Activated naive CD4-positive, alpha-beta T cell treated with anti-CD3 and anti-CD28 coated beads, Interleukin-2, amount 50 U/mL, for 24 hours (primary cell): ENCODE measurements at regions not wholly inside any gene's neighbourhood (a gene's known extent, or its start where the extent isn't known, plus 50 kb on each side); places are given as distances from the start of the nearest gene placed in this dataset.
"Not testable (repeated sequence)": the region's sequence is repeated elsewhere in the genome, so short reads cannot be mapped to it uniquely, and the experiment has no call there.

Experiments
- H3K27ac Mint-ChIP-seq: one replicate; pipeline ENCODE4 v1.8.0; 2021; ENCODE audit warnings: mild to moderate bottlenecking, mixed read lengths
- H3K27me3 Mint-ChIP-seq: one replicate; pipeline ENCODE4 v1.8.0; 2021; ENCODE audit warnings: mixed read lengths
- H3K36me3 Mint-ChIP-seq: one replicate; pipeline ENCODE4 v1.8.0; 2021; ENCODE audit warnings: mixed read lengths
- H3K4me1 Mint-ChIP-seq: one replicate; pipeline ENCODE4 v1.8.0; 2021; ENCODE audit warnings: mixed read lengths
- H3K4me3 Mint-ChIP-seq: one replicate; pipeline ENCODE4 v1.8.0; 2021; ENCODE audit warnings: mild to moderate bottlenecking, mixed read lengths
- H3K9me3 Mint-ChIP-seq: one replicate; pipeline ENCODE4 v1.8.0; 2021; ENCODE audit warnings: mixed read lengths

DNA sequence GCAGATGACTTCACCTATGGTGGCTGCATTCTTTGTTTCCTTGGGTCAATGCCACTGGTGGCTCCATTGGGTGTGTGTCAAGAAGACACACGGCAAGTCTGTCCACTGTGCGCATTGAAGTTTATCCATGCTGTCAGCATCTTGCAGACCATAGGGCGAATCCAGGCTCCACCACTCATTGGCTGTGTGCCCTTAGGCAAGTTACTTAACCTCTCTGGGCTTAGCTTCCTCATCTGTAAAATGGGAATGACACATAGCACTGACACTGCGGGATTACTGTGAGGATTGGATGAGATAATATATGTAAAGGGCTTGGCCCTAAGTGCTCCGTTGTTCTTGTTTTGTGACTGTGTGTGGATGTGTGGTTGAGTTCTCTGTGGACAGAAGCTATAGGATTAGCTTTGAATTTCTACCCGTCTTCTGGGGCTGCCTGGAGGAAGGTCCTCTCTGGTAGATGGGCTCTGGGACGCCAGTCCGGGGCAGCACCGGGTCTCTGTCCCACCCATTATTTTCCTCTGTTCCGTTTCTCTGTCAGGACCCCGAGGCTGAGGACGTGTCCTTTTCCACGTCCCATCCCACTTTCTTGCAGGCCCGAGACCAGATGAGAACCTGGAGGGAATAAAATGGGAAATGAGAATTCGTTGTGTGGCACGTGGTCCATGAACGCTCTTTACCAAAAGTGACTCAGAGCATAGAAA lies 178.4 kb downstream of the IRF8 start:
- no peaks in the 10 kb centered on the region for H3K4me1 Mint-ChIP-seq
- H3K27me3 Mint-ChIP-seq, result peaks cover 4% of the 10 kb centered on the region
- H3K36me3 Mint-ChIP-seq, result no peaks in the 10 kb centered on the region
- H3K27ac Mint-ChIP-seq, result no peak overlapping the region
- no peak overlapping the region for H3K4me3 Mint-ChIP-seq
- no peaks in the 10 kb centered on the region for H3K9me3 Mint-ChIP-seq

DNA sequence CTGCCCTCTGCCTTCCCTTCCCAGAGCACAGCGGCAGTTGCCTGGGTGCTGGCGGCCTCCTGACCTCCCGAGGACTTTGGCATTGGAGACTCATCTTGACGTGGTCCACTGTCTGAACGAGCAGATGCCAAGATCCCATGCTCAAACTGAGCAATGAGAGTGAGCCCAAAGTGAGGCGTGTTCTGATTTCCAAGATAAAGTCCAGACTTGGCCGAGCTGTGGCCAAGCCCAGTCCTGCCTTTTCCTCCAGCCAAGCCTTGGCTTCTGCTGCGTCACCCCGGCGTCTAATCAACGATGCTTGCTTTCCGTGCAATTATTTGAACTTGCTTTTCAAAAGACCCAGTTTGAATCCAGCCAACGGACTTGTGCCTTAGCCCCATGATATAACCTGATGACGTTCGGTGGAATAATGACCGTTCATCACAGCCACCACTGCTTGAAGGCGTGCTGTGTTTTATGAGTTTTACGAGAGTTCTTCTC lies 179.2 kb downstream of the IRF8 start:
- Mint-ChIP-seq H3K36me3 (no peaks in the 10 kb centered on the region), H3K4me1 (no peaks in the 10 kb centered on the region), H3K27ac (no peak overlapping the region), H3K4me3 (no peak overlapping the region), H3K27me3 (peaks cover 1% of the 10 kb centered on the region), H3K9me3 (no peaks in the 10 kb centered on the region)

DNA sequence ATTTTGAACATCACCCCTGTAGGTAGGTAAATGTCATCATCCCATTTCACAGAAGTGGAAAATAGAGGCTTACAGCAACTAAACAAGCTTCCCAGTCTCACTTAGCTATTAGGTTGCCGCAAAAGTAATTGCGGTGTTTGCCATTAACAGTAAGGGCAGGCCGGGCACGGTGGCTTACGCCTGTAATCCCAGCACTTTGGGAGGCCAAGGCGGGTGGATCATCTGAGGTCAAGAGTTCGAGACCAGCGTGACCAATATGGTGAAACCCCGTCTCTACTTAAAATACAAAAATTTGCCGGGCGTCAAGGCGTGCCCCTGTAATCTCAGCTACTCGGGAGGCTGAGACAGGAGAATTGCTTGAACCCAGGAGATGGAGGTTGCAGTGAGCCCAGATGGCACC lies 179.7 kb downstream of the IRF8 start:
- H3K9me3 Mint-ChIP-seq, H3K4me1 Mint-ChIP-seq, H3K4me3 Mint-ChIP-seq, H3K27ac Mint-ChIP-seq, H3K36me3 Mint-ChIP-seq, H3K27me3 Mint-ChIP-seq: not testable (repeated sequence)

DNA sequence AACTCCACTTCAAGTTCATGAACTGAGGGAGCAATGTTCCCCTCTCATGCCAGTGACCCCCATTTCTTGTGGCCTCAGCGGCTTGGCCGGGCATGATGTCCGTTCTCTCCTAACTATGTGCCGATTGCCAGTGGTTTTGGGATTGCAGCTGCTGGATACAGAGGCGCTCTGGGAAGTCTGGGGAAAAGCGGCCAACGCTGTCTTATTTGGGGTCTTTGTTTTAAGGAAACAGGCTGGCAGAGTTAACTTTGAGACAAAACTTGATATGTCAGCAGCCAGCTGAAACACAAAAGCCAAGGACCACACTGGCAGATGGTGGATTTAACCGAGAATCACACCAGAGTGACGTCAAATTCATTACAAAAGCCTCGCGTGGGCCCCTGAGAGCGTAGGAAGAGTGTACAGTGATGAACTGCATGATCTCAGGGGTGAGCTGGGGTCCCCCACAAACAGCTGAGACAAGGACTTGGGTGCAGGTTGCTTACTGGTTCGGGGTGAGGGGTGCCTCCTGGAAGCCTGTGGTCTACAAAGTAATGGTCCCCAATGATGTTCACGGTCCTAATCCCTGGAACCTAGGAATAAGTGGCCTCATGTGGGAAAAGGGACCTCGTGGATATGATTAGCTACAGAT lies 180.4 kb downstream of the IRF8 start:
- Mint-ChIP-seq H3K9me3 (no peaks in the 10 kb centered on the region), H3K4me3 (no peak overlapping the region), H3K4me1 (no peaks in the 10 kb centered on the region), H3K36me3 (no peaks in the 10 kb centered on the region), H3K27ac (no peak overlapping the region), H3K27me3 (no peaks in the 10 kb centered on the region)

DNA sequence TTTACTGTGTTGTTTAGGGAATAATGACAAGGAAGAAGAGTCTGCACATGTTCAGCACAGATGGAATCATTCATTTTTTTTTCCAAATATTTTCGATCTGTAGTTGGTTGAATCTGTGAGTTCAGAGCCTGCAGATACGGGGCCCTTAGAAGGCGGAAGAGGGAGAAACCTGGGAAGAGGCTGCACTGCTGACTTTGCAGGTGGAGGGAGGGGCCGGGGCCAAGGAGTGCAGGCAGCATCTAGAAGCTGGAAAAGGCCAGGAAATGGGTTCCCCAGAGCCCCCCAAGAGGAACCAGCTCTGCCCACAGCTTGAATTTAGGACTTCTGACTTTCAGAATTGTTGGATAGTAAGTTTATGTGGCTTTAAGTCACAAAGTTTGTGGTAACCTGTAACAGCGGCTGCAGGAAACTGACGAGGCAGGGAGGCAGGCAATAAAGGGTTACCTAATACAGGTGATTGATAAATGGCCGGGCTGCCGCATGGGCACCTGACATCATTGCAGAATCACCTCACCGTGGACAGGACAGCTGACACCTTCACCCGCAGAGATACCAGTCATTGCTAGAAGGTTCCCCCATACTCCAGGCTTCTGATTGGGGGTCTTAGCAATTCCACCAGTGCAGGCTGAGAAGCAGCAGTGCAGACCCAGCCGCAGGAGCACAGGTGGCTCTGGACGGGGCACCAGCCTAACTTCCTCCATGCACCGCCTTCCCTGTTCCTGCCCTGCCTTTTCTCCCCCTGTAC lies 181.3 kb downstream of the IRF8 start:
- Mint-ChIP-seq H3K4me1 (no peaks in the 10 kb centered on the region), H3K9me3 (no peaks in the 10 kb centered on the region), H3K27me3 (no peaks in the 10 kb centered on the region), H3K4me3 (no peak overlapping the region), H3K27ac (no peak overlapping the region), H3K36me3 (no peaks in the 10 kb centered on the region)

DNA sequence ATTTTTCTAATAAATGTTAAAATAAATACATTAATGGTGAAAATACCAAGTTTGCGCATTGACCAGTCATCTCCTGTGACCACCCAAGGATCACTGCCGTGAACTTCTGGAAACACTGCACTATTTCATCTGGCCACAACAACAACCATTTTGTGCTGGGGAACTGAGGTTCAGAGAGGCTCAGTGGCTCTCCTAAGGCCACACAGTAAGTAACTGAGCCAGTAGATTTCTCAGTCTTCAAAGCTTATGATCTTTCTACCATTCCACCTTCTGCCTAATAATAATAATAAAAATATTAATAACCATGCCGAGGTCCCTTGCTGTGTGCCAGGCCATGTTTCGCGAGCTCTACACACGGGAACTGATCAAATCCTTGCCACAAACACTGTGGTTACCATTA lies 182.0 kb downstream of the IRF8 start:
- H3K27me3 Mint-ChIP-seq, result no peaks in the 10 kb centered on the region
- no peak overlapping the region for H3K4me3 Mint-ChIP-seq
- no peak overlapping the region for H3K27ac Mint-ChIP-seq
- no peaks in the 10 kb centered on the region for H3K4me1 Mint-ChIP-seq
- H3K9me3 Mint-ChIP-seq, result no peaks in the 10 kb centered on the region
- no peaks in the 10 kb centered on the region for H3K36me3 Mint-ChIP-seq

DNA sequence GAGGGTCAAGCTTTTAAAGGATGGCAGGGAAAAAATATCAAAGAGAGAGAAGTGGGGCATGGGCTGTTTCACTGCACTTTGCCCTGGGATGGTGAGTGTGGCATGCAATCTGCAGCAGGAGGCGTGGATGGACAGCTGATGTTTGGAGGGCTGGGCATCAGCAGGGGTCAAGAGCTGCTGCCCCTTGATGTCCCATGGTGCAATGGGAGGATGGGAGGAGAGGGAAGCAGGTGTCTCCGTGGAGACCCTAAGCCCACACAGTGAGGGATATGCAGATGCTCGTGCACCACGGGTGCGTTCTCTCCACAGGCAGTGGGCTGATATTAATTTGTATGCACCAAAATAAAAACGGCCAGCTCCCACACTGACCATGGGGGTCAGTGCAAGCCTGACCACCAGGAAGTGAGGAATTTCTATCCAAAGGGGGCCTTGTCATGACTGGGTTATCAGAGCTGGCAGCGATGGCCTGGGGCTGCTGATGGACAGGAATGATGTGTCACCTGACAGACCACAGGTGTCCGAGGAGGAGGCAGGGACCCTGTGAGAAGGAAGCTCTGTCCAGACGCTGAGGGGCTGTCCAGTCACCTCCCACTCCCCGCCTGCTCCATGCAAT lies 183.6 kb downstream of the IRF8 start:
- no peaks in the 10 kb centered on the region for H3K36me3 Mint-ChIP-seq
- H3K4me3 Mint-ChIP-seq, result no peak overlapping the region
- H3K27me3 Mint-ChIP-seq, result no peaks in the 10 kb centered on the region
- no peaks in the 10 kb centered on the region for H3K4me1 Mint-ChIP-seq
- no peaks in the 10 kb centered on the region for H3K9me3 Mint-ChIP-seq
- H3K27ac Mint-ChIP-seq, result no peak overlapping the region

DNA sequence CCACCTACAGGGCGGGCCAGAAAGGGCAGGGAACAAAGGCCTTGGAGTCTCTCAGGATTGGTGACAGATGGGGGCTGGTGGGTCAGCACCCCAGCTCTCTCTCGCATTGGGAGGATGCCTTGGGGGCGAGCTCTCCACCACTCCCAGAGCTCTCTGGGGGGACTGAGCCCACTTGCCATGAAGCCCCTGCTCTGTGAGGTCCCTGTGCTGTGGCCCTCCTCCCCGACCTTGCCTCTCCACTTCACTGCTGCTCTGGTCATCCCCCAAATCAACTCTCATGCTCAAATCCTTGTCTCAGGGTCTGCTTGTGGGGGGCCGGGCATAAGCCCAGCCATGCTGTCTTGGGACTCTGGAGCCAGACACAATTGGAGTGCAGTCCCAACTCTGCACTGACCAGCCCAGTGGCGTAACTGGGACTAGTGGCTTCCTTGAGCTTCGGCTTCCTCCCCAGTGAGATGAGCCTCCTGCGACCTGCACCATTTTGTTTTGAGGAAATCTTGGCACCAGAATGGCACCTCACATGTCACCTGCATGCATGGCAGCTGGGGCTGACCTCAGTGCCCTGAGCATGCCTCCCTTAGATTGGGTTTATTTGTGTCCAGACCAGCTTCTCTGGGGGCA lies 184.5 kb downstream of the IRF8 start:
- Mint-ChIP-seq H3K4me3 (no peak overlapping the region), H3K36me3 (no peaks in the 10 kb centered on the region), H3K9me3 (no peaks in the 10 kb centered on the region), H3K27me3 (no peaks in the 10 kb centered on the region), H3K4me1 (no peaks in the 10 kb centered on the region), H3K27ac (no peak overlapping the region)

DNA sequence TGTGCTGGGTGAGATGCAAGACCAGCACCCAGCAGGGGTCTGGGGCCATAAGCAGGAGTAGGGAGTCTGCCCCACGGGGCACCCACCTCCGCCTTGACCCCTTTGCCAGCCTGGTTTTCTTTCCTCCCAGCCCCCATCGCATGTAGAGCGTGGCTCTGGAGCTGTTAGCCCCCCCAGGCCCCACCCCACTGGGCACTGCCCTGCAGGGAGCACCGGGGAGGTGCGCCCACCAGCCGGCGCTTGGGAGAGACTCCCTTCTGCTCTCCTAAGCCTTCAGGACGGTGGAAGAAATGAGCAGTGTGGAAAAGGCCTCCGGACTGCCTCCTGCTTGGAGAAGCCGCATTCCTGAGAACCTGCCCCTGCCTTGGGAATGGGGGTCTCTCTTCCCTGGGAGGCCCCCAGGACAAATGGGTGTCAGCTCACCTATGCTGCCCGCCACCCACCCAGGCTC lies 186.2 kb downstream of the IRF8 start:
- H3K4me1 Mint-ChIP-seq, result no peaks in the 10 kb centered on the region
- no peaks in the 10 kb centered on the region for H3K9me3 Mint-ChIP-seq
- no peak overlapping the region for H3K4me3 Mint-ChIP-seq
- H3K27me3 Mint-ChIP-seq, result no peaks in the 10 kb centered on the region
- H3K27ac Mint-ChIP-seq, result no peak overlapping the region
- H3K36me3 Mint-ChIP-seq, result no peaks in the 10 kb centered on the region

DNA sequence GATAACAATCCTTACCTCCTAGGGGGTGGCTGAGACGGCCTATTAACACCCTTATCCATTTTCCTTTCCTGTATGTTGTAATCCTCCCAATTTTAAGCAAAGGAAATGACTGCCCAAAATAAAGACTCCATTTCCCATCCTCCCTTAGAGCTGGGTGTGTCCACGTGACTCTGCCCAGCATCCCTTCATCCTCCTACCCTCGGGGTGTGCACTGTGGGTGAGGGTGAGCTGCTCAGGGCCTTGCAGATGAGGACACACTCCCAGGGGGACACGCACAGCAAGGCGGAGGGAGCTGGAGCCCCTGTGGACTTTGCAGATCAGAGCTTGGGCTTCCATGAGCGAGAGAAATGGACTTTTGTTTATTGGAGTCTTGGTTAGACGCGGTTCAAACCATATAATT lies 186.8 kb downstream of the IRF8 start:
- no peak overlapping the region for H3K27ac Mint-ChIP-seq
- H3K9me3 Mint-ChIP-seq, result no peaks in the 10 kb centered on the region
- no peaks in the 10 kb centered on the region for H3K4me1 Mint-ChIP-seq
- H3K4me3 Mint-ChIP-seq, result no peak overlapping the region
- H3K36me3 Mint-ChIP-seq, result no peaks in the 10 kb centered on the region
- no peaks in the 10 kb centered on the region for H3K27me3 Mint-ChIP-seq

DNA sequence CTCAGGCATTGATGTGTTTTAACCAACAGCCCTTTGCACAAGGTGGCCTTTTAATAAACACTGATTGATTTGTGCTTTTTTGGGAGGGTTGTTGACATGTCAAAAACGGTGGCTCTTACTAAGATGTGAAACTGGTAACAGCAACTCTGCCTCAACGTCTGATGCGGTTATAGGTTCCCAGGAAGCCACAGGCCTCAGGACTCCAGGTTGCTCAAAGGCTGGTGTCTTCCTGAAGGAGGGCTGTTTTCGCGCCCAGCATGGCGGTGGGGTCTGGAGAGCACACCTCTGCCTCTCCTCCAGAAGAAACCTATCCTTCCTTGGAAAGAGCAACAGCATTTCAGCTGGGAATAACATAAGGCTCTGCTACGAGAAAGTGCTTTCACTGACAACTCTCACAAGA lies 187.5 kb downstream of the IRF8 start:
- no peaks in the 10 kb centered on the region for H3K4me1 Mint-ChIP-seq
- no peak overlapping the region for H3K4me3 Mint-ChIP-seq
- H3K9me3 Mint-ChIP-seq, result no peaks in the 10 kb centered on the region
- H3K27ac Mint-ChIP-seq, result no peak overlapping the region
- no peaks in the 10 kb centered on the region for H3K36me3 Mint-ChIP-seq
- no peaks in the 10 kb centered on the region for H3K27me3 Mint-ChIP-seq

DNA sequence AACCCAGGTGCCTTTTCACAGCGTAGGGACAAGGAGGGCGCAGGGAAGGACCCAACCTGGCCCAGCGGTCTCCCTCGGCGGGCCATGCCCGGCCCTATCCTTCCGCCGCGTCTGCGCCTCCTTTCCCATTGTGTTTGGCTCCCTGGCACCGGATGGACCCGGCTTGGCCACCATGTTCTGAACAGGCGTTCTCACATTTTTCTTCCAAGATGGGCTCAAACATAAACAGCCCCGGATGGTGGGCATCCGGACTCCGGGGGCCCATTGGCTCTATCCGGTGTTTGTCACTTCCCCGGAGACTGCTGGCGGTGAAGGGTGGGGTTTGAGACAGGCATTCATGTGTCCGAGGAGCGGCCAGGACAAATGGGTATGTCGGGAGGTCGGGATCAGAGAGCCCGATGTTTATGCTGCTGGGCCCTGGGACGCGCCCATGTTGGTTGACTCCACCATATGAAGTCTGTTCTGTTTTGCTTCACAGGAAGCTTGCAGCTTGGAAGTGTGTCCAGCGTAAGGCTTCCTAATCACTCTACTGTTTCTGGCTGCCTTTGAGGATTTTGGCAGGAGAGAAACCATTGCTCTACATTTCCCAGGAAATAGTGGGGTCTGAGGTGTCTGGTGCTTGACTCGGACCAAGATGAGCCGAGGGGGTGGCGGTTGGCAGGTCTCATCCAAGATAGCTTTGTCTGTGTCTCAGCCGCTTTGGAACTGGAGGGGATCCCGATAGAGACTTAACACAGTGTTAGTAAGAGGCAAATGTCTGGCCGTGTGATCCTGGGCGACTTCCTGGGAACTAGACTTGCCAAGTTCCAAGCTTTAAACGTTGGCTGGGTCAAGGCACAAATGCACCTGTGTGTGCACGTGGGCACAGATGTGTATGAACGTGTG lies 188.3 kb downstream of the IRF8 start:
- no peak overlapping the region for H3K4me3 Mint-ChIP-seq
- no peak overlapping the region for H3K27ac Mint-ChIP-seq
- H3K36me3 Mint-ChIP-seq, result no peaks in the 10 kb centered on the region
- H3K9me3 Mint-ChIP-seq, result no peaks in the 10 kb centered on the region
- no peaks in the 10 kb centered on the region for H3K4me1 Mint-ChIP-seq
- no peaks in the 10 kb centered on the region for H3K27me3 Mint-ChIP-seq

DNA sequence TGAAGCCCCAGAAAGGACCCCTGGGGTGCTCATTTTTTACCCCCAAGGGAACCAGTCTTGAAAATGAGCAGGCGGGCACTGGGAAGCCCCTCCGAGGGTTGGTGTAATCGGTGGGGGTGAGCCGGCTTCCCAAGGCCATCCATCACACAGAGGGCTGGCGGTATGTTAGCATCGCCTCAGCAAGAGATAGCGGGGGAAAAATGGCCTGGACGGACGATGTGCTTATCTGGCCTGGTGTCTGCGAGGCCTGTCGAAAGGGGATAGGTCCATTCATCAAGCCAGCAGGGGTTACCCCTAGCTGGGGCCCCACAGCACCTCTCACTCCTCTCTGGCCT lies 188.9 kb downstream of the IRF8 start:
- H3K4me1 Mint-ChIP-seq, result no peaks in the 10 kb centered on the region
- no peak overlapping the region for H3K27ac Mint-ChIP-seq
- H3K36me3 Mint-ChIP-seq, result no peaks in the 10 kb centered on the region
- H3K9me3 Mint-ChIP-seq, result no peaks in the 10 kb centered on the region
- no peaks in the 10 kb centered on the region for H3K27me3 Mint-ChIP-seq
- no peak overlapping the region for H3K4me3 Mint-ChIP-seq

DNA sequence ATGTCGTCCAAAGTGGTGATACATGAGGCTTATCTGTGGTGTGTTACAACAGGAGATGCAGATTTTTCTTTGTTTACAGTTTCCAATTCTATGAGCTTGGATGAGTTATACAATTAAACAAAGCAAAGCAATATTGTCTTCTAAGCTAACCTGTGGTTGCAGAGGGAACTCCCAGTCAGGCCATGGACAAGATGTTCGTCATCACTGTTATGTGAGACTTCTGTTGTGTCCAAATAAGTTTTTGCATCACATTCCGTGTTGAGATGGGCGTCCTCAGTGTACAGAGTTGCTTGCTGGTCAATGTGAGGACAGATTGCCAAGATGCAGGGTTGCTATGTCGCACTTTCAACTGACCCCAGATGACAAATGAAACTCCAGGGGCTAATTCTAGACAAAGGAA lies 189.3 kb downstream of the IRF8 start:
- H3K36me3 Mint-ChIP-seq, result no peaks in the 10 kb centered on the region
- no peak overlapping the region for H3K4me3 Mint-ChIP-seq
- H3K4me1 Mint-ChIP-seq, result no peaks in the 10 kb centered on the region
- H3K9me3 Mint-ChIP-seq, result no peaks in the 10 kb centered on the region
- H3K27ac Mint-ChIP-seq, result no peak overlapping the region
- no peaks in the 10 kb centered on the region for H3K27me3 Mint-ChIP-seq

DNA sequence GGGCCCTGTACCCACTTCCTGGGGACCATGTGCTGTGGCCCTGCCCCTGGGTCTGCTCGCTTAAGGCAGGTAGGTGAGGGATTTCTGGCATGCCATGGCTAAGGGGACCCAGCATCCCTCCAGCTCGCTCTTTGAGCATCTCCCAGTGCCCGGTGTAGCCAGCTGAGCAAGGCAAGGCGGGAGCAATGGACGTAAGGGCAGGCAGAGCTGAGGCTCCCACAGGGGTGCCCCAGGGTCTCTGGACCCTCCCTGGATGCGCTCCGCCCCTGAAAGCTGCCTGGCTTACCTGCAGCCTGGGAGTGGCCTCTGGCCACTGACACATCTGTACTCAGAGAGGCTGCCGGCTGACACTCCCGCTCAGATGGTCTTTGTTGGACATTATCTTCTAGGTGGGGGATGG lies 189.9 kb downstream of the IRF8 start:
- Mint-ChIP-seq H3K4me3 (no peak overlapping the region), H3K4me1 (no peaks in the 10 kb centered on the region), H3K9me3 (no peaks in the 10 kb centered on the region), H3K36me3 (no peaks in the 10 kb centered on the region), H3K27ac (no peak overlapping the region), H3K27me3 (no peaks in the 10 kb centered on the region)
